Neutrophil (primary cell): ENCODE measurements at regions not wholly inside any gene's neighbourhood (a gene's known extent, or its start where the extent isn't known, plus 50 kb on each side); places are given as distances from the start of the nearest gene placed in this dataset.

Experiments used
- H3K27ac ChIP-seq: fragments of 200-600 bp; sonication (generic); 2 replicates; pipeline ENCODE4 v1.5.1; 2016; ENCODE audit warnings: mild to moderate bottlenecking, moderate library complexity
- H3K27me3 ChIP-seq: fragments of 200-600 bp; sonication (generic); 2 replicates; pipeline ENCODE4 v1.6.0; 2016; ENCODE audit warnings: mild to moderate bottlenecking
- H3K36me3 ChIP-seq: fragments of 200-600 bp; sonication (generic); 2 replicates; pipeline ENCODE4 v1.5.1; 2017
- H3K4me1 ChIP-seq, 2 experiments: fragments of 200-600 bp in 1 of 2; sonication (generic) in 1 of 2; 1 replicate in 1 of 2; 2 replicates in 1 of 2; pipeline versions ENCODE4 v1.5.1 to v1.6.1; 2013 to 2016; ENCODE audit warnings: low read depth in 1 of 2, low read length in 1 of 2, mild to moderate bottlenecking in 1 of 2, moderate library complexity in 1 of 2; ENCODE audit not compliant: control insufficient read depth in 1 of 2, insufficient read depth in 1 of 2
- H3K4me3 ChIP-seq, 2 experiments: fragments of 200-600 bp in 1 of 2; sonication (generic) in 1 of 2; 1 replicate in 1 of 2; 2 replicates in 1 of 2; pipeline ENCODE4 v1.5.1; 2013 to 2016; ENCODE audit warnings: low read depth in 1 of 2, low read length in 1 of 2, mild to moderate bottlenecking in 1 of 2, moderate library complexity in 1 of 2
- H3K9me3 ChIP-seq: fragments of 200-600 bp; sonication (generic); 2 replicates; pipeline ENCODE4 v1.5.1; 2016
- TF ChIP-seq, protein P1 (sequence below): fragments of 200-600 bp; sonication (generic); IDR thresholded peaks from 2 replicates; pipeline ENCODE4 v1.5.1; 2016; ENCODE audit warnings: antibody characterized with exemption

DNA sequence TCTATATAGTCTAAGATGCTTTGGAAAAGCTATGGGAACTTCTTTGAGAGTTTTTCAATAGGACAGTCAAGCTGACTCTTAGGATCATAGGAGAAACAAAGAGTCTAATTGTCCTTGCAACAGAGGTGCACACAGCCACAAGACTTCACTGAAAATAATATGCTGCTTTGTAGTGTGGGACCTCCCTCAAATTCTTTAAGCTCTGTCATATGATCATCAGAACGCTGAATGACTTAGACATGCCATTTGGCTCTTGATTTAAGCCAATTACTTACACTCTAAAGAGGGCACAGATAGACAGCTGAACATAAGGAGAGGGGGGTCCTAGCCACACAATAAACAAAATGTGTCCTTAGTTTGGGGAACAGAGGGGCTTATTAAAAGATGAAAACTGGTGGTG, 818.7 kb upstream of the GJE1 start:
- Histone ChIP-seq H3K4me3 (no peak overlapping the region), H3K4me1 (no peaks in the 10 kb centered on the region), H3K27me3 (no peaks in the 10 kb centered on the region), H3K27ac (no peak overlapping the region), H3K36me3 (no peaks in the 10 kb centered on the region), H3K9me3 (no peaks in the 10 kb centered on the region)
- TF ChIP-seq, protein P1, sequence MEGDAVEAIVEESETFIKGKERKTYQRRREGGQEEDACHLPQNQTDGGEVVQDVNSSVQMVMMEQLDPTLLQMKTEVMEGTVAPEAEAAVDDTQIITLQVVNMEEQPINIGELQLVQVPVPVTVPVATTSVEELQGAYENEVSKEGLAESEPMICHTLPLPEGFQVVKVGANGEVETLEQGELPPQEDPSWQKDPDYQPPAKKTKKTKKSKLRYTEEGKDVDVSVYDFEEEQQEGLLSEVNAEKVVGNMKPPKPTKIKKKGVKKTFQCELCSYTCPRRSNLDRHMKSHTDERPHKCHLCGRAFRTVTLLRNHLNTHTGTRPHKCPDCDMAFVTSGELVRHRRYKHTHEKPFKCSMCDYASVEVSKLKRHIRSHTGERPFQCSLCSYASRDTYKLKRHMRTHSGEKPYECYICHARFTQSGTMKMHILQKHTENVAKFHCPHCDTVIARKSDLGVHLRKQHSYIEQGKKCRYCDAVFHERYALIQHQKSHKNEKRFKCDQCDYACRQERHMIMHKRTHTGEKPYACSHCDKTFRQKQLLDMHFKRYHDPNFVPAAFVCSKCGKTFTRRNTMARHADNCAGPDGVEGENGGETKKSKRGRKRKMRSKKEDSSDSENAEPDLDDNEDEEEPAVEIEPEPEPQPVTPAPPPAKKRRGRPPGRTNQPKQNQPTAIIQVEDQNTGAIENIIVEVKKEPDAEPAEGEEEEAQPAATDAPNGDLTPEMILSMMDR = no peak

DNA sequence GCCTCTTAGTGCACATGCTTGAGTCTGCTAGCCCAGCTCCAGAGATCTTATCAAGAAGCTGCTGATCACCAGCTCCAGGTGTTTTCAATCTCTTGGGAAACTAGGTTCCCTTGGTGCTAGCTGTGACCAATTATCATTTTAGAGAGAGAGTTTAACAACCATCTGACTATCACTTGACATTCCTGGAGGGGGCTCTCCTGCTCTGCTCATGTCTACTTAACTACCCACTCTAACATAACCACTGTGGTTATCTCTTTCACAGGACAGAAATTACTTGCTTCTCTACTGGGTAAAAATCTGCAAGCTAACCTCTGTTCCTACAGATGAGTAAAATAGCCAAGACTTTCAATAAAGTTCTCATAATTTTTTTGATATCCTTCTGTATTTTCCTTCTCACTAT, 823.4 kb upstream of the GJE1 start:
- Histone ChIP-seq H3K36me3 (no peaks in the 10 kb centered on the region), H3K4me1 (no peaks in the 10 kb centered on the region), H3K27ac (no peak overlapping the region), H3K9me3 (no peaks in the 10 kb centered on the region), H3K4me3 (no peak overlapping the region), H3K27me3 (no peaks in the 10 kb centered on the region)
- TF ChIP-seq, protein P1 = no peak

DNA sequence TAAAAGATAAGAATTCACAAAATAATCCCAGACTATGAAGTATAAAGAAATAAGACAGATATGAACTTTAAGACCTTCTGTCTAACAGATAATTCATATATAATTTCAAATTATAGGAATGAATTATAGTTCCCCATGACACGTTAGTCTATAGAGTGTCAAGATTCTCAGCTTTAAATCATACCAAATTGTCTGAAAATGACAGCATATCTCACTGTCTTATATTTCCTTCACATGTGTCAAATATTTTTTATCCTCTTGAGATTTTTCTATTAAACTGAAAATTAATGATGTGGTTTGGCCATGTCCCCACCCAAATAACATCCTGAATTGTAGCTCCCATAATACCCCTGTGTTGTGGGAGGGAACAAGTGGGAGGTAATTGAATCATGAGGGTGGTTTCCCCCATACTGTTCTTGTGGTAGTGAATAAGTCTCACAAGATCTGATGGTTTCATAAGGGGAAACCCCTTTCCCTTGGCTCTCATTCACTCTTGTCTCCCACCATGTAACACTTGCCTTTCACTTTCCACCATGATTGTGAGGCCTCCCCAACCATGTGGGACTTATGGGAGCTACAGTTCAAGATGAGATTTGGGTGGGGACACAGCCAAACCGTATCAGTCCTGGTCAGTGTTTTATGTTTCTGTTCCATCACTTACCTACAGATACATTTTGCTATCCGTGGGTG, 825.3 kb upstream of the GJE1 start:
- TF ChIP-seq, protein P1 = no peak
- H3K27ac ChIP-seq = no peak overlapping the region
- no peak overlapping the region for H3K4me3 ChIP-seq
- no peaks in the 10 kb centered on the region for H3K4me1 ChIP-seq
- H3K36me3 ChIP-seq = no peaks in the 10 kb centered on the region
- H3K27me3 ChIP-seq = no peaks in the 10 kb centered on the region
- H3K9me3 ChIP-seq = no peaks in the 10 kb centered on the region

DNA sequence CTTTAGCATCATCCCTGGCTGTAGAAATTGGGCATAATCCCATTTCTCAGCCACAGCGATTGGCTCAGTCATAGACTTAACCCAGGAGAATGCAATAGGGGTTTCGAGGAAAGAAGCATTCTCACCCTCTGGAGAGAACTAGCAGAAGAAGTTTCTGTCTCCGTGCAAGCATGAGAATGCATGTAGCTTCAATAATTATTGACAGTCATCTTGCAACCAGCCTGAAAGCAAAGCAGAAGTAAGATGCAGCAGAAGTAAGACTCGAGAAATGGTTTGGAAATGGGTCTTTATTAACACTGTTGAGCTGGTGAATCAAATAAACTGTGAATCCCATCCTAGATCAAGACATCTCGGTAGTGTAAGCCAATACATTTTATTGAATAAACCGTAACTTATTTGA, 828.8 kb upstream of the GJE1 start:
- TF ChIP-seq, protein P1 = no peak
- Histone ChIP-seq H3K4me3 (no peak overlapping the region), H3K27ac (no peak overlapping the region), H3K4me1 (no peaks in the 10 kb centered on the region), H3K27me3 (no peaks in the 10 kb centered on the region), H3K9me3 (no peaks in the 10 kb centered on the region), H3K36me3 (no peaks in the 10 kb centered on the region)

DNA sequence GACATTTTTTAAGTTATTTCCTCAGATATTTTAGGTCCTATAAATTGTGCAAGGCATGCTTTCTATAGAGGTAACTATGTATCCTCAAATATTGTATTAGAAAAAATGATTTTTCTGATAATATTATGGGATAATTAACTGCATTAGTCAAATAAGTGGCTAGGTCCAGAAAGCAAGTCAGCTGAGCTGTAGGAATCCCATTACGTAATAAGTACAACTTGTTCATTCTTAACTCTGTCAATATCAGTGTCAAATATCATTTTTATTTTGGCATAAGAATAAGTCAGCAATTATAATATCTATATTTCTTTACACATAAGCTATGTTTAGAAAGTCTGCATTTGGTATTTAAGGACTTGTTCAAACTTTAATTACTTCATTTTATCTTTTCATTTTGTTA, 830.9 kb upstream of the GJE1 start:
- TF ChIP-seq, protein P1 = no peak
- no peaks in the 10 kb centered on the region for H3K9me3 ChIP-seq

More for the DNA sequence above, 830.9 kb upstream of the GJE1 start:
- Histone ChIP-seq H3K4me1 (no peaks in the 10 kb centered on the region), H3K27ac (no peak overlapping the region), H3K27me3 (no peaks in the 10 kb centered on the region), H3K4me3 (no peak overlapping the region), H3K36me3 (no peaks in the 10 kb centered on the region)
